Stimulated activated CD8-positive, alpha-beta memory T cell treated with anti-CD3 and anti-CD28 coated beads, Interleukin-4, amount 100 ng/mL, for 1 hour (primary cell): ENCODE measurements at regions not wholly inside any gene's neighbourhood (a gene's known extent, or its start where the extent isn't known, plus 50 kb on each side); places are given as distances from the start of the nearest gene placed in this dataset.
"Not testable (repeated sequence)": the region's sequence is repeated elsewhere in the genome, so short reads cannot be mapped to it uniquely, and the experiment has no call there.

Experiments used
- DNase-seq, 2 donors: peaks; one replicate each; pipeline ENCODE4 v3.0.0-alpha.2; 2020; ENCODE audit warnings: low read depth in 2 of 2, low spot score in 1 of 2

DNA sequence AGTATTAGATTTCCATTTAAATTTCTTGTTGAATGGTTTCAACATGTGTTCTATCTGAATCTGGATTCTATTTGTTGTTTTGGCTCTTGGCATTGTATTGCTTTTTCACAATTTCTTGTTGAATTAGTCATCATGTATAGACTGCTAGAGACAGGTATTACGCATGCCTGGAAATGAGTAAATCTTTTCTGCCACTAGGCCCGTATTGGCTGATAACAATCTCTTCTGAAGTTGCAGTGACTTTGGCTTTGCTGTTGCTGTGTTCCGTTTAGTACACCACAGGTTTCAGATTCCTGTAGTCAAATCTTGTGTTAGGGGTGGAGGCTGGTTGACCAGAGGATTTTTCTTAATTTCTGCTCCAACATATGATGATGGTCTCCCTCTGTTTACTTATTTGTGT, 1339.4 kb downstream of the GRIK2 start:
- no peak for DNase-seq

DNA sequence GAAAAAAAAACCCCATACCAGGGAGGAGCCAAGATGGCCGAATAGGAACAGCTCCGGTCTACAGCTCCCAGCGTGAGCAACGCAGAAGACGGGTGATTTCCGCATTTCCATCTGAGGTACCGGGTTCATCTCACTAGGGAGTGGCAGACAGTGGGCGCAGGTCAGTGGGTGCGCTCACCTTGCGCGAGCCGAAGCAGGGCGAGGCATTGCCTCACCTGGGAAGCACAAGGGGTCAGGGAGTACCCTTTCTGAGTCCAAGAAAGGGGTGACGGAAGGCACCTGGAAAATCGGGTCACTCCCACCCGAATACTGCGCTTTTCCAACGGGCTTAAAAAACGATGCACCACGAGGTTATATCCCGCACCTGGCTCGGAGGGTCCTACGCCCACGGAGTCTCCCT, 1328.6 kb downstream of the GRIK2 start:
- DNase-seq = not testable (repeated sequence)

DNA sequence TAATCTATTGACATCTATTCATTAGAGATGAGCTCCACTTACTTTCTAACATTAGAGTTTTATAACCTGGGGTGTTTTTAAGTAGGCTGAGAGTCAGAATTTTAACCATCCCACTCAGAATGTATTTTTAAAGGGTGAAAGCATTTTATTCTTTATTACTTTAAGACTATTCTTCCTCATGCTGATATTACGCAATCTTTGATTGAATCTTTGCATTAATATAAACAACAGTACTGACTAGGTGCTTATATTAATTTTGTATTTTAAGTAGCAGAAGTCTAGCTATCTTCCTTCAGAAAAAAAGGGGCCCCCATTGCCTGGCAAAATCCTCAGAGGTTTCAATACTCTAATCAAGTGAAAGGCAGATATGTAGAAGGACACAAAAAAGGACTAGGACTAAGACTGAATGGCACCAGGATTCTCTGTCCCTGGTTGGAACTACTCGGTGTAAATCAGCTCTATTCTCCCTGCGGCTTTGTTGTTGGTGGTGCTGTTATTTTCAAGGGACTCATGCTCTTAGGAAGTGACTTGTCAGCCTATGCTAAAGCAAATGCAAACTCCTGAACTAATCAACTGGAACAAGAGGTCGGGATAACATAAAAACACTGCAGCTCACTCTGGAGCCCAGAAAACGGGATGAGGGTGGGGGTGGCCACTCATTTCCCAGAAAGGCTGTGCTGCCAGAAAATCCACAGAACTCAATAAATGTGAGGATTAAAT, 1324.4 kb downstream of the GRIK2 start:
- DNase-seq = no peak

DNA sequence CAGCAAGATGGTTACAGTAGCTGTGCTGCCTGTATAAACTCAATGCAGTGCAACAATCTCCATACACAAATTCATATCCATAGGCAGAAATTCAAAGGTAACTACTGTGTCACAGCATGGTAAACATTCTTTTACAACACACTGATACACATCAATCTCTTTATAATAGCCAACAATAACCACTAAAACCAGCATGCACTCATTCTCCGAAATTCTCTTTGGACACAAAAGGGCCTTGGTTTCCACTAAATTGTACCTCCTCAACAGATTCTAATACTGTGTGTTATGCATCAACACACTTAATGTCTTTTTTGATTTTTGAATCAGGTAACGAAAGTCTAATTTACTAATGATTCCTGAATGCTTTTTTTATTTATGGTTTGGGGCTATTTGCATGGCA, 1323.7 kb downstream of the GRIK2 start:
- no peak for DNase-seq

DNA sequence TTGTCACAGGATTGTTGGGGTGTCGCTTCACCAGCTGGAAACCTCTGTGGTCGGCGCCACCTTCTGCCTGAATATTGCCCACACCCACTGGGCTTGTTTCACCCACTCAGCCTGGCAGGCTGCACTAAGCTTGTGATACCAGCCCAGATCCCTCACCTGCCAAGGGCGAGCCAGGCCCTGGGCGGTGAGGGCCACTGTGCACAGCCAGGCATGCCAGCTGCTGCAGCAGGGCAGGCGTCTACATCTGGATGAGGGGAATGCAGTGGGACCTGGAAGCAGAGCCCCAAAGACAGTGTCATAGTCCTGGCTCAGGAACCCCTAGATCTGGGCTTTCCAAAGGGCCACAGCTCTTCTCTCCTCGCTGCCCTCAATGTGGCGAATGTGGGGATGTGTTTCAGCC, 1307.5 kb downstream of the GRIK2 start:
- no peak for DNase-seq

DNA sequence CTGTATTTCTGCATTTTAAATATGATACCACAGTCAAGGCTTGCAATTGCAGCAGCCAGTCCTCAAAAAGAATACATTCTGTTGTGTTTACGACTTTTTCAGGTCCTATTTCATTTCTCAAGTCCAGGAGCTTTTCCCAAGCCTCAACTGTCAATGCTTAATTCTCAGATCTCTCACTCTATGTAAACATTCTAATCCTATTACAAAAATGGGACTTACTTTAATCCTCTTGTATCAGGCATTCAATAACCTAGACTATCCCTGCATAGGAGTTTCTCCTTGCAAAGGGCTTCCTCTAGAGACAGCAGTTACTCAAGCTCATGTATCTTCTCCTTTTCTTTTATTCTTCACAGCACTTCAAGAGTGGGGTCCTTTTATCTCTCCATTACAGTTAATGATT, 1293.0 kb downstream of the GRIK2 start:
- no peak for DNase-seq

DNA sequence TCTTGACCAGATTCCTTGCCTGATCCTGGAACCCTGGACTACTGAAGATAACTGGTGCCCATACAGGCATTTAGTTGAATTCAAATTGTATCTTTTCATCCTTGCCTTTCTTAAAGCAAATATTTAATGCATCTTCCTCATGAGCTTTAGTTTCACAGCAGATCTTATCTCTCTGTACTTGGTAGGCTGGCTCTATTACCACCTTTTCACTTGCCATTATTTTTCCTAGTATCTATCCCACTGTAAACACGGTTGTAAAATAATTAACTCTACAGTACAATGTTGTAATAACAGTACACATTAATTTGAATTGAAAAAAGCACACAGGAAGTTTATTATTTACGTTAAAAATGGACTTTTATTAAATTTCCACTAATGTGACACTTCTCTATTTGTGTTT, 1286.9 kb downstream of the GRIK2 start:
- no peak for DNase-seq

DNA sequence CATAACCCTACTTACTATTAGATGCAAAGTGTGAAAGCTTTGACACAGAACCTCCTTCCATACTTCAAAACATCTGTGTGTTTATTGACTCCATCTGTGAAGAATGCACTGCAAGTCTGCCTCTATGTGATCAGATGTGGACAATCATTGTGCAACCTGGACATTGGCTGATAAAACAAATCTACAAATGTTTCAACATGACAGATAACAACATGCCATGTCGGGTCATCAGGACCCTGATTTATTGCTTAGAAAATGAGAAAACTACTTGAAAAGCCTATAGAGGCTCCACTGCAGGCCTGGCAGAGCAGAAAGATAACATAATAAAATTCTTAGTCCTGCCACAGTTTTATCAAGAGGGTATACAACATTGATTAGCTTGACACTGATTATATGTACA, 1286.4 kb downstream of the GRIK2 start:
- no peak for DNase-seq

DNA sequence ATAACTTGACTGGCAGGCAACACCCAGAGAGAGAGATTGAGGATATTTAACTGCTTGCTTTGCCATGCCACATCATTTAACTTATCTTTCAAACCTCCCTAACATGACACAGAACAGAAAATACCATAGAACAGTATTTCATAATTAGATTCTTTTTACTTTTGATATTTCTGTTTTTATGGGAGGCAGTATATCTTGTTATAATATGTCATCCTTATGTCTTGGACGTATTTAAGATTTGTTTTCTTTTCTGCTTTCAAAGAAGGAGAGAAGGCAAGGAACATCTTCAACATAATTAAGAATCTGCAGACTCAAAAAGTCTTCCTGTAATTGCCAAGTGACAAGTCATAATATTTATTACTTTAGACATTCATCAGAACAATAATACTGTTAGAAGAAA, 1283.7 kb downstream of the GRIK2 start:
- no peak for DNase-seq

DNA sequence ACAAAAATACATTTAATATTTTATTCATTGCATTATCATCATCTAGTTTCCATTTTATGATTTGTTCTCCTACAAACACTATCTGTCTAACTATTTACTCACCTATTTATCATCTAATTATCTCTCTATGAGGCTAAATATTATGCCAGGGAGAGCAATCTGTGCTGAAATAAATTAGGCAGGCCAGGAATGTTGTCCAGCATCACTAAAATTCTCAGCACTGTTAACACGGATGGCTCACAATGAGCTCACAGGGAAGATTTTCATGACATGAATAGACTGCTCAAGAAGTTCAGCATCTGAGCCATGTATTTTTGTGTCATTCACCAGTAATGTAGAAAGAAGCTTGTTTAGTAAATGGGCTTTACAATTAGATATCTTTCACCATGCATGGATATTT, 1277.2 kb downstream of the GRIK2 start:
- no peak for DNase-seq

DNA sequence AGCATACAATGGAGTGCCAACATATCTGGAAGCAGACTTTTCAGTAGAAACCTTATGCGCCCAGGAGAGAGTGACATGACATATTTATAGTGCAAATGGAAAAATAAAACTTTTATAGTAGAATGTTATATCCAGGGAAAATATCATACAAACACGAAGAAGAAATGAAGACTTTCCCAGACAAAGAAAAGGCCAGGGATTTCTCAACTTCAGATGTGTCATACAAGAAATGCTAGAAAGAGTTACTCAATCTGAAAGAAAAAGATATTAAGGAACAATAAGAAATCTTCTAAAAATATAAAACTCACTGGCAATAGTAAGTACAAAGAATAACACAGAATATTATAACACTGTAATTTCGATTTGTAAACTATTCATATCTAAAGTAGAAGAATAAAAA, 1269.3 kb downstream of the GRIK2 start:
- DNase-seq = no peak

DNA sequence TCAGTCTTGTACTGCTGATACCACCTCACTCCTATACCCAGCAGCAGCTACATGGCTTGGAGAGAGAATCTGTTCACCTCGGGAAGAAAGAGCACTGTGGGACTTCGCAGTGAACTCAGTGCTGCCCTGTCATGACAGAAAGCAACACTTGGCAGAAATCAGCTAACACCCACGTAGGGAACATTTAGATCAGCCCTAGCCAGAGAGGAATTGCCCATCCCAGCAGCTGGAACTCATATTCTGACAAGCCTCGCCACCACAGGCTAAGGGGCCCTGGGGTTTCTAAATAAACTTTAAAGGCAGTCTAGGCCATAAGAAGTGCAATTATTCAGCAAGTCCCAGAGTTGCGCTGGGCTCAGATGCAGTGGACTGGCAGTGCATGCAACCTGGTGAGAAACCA, 1266.8 kb downstream of the GRIK2 start:
- no peak for DNase-seq

DNA sequence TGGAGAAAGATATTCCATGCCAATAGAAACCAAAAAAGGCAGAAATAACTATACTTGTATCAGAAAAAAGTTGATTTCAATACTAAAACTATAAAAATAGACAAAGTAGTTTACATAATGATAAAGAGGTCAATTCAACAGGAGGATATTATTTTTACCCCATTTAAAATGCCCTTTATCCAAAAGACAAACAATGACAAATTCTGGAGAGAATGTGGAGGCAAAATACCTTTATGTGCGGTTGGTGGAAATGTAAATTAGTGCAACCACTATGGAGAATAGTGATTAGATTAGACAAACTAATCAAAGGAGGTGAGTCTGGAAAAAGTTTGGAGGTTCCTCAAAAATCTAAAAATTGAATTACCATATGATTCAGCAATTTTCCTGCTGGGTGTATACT, 1262.3 kb downstream of the GRIK2 start:
- DNase-seq = no peak

DNA sequence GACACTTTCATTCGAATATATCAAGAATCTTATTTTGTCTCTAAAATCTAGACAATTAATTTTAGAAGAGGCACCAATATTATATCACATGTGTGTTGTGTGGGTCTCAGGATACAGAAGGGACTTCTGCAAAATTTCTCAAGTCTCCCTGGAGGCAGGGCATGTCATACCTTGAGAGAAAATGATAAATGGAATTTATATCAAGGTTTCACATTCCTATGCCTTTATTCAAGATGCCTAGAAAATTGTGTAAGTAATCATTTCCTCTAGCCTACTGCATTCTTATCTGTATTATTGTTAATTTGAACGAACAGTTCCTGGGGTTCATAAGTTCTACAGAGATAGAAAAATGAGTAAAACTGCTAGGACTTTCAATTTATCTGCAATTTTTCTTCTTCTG, 1247.9 kb downstream of the GRIK2 start:
- no peak for DNase-seq

DNA sequence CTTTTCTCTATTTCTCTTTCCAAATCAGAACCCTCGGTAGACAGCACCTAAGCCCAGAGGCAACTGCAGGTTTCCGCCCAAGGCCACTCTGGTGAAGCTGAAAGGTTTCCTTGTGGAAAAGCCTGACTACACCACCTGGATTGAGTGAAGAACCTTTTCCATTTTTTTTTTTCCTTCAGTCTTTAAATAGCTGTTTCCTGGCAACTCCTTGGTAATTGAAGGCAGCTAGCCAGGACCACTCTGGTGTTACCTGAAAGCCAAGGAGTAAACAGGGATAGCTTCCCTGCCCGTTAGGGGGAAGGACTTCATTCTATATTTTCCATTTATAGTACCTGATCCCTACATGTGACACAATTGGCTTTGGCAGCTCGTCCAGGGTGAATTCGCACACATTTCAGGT, 1238.4 kb downstream of the GRIK2 start:
- no peak for DNase-seq

DNA sequence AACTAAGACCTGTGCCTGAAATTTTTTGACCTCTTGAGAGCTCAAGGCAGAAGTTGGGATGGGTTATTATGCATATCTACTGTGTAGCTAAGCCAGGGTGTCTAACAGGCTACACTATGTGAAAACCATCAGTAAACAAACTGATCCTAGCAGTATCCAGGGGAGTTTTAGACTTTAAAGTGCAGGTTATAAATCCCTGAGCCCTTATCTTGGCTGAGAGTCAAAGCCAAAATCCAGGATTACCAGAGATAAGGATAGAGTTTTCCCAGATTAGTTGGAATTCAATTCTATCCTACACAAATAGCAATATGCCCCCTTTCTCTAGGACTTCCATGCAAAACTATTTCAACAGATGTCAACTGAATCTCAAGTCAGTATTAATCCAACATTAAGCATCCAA, 1229.7 kb downstream of the GRIK2 start:
- DNase-seq = no peak

DNA sequence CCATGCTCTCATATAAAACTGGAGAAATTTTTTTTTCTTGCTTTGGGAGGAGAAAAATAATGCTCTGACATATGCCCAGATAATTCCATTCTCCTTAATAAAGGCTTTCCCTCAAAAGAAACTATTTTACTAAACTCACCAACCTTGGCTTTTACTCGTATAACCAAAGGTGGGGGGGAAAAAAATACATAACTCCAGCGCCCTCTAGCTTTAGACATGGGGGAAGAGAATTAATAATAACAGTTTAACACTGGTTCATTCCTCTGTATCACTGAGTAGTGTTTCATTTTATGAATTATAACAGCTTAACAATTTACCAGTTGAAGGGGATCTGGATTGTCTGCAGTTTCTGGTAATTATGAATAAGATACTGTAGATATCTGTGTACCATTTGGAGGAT, 1226.1 kb downstream of the GRIK2 start:
- no peak for DNase-seq

DNA sequence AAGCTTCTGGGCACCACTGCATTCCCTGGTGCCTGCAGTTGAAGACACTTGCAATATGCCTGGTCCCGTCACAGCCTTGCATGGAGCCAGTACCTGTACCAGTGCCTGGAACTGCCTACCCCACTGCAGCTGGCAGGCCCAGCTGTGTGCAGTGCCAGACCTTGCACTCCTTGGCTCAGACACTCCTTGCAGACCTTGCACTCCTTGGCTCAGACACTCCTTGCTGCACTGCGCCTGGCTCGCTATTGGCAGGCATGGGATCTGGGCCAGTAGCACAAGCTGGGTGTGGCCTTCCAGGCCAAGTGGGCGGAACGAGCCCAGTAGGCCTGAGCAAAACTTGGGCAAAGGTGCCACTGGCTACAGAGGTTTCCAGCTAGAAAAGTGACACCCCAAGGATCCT, 1189.1 kb downstream of the GRIK2 start:
- no peak for DNase-seq

DNA sequence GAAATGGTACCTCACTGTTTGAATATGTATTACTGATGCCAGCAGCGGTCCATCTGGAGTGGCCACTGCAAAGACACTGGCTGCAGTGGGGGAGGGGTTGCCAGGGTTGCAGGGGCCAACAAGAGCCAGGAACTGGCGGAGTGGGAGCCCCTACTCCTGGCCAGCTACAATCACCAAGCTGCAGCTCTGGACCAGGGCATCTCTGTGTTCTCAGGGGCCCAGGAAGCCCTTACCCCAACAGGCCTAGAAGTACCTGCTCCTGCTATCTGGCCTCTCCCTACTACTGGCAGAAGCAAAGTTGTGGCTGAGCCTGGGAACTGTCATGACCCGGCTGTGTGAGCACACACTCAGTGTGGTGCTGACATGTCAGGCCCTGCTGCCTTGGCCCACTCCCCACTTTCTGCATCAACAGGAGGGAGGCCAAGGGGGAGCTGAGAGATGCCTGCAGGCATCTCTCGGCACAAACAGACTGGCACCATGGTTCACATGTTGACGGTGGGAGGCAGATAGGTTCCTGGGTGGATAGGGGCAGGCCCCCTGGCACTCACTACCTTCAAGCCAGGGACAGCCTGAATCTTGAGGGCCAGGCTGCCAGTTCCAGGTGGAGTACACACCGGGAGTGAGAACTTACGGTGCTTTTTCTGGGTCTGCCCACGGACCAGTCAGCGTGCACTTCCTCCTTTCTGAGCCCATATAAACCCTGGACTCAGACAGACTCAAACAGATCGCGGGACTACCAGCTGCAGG, 1188.0 kb downstream of the GRIK2 start:
- DNase-seq = no peak

DNA sequence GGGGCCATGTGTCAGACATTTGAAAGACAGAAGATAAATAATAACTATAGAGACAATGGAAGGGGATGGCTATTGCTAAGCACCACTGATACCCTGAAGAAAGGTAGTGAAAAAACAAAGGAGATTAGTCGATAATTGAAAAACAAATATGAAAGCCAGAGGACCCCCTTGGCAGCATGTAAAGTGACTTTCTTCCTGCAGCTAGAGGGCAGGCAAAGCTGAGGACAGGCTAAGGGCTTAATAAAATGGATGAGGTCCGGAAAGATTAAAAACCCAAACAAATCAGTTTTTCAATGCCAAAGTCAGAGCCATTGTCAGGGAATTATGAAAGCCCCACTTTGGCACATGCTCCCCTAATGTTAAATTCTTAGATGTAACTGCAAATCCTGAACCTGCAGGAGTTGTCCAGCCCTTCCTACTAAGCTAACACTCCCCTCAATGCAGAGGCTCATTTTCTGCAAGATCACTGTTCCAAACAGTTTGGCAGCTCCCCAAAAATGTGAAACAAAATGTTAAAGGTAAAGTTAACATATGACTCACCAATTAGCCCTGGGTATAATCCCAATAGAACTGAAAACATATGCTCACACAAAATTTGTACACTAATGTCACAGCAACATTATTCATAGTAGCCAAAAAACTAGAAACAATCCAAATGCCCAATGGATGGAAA, 1177.9 kb downstream of the GRIK2 start:
- no peak for DNase-seq

DNA sequence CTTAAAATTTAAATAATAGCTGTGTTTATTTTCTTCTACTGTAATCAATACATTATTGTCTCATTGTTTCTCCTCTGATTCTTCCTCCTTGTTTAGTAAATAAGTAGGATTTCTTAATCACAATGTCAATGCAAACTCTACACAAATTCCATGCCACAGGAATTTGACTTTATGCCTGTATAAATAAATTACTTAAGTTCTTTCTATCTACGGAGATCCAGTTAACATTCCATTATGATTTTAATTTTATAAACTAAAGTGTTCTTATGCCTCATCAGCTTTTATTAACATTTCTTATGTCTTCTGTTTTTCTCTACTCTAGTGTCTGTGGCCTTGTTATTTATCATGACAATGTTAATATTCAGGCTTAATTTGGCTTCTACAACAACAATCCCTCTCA, 1169.2 kb downstream of the GRIK2 start:
- DNase-seq = no peak

DNA sequence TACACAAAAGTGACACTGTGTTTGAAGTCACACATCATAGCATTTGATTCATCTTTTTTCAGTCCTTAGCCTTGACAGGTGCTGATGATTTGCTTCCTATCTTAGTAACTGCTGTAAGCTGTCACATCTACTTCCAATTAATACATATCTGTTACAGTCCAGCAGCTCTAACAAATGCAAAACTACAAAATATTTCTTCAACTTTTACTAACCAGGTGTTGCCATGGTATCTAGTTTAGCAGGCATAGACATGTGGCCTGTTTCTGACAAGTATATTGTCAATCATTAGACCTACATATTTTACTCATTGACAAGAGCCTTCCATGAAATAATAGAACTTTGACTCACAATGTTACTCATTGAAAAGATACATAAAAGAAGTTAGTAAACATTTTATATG, 1159.7 kb downstream of the GRIK2 start:
- DNase-seq = no peak
